HFFc6 (cell line): ENCODE measurements at regions not wholly inside any gene's neighbourhood (a gene's known extent, or its start where the extent isn't known, plus 50 kb on each side); places are given as distances from the start of the nearest gene placed in this dataset.

Source experiments
- DNase-seq: peaks from one replicate; pipeline ENCODE4 v3.0.0-alpha.2; 2018
- H3K27ac Mint-ChIP-seq: 2 replicates; pipeline ENCODE4 v1.8.0; 2020; ENCODE audit warnings: mild to moderate bottlenecking, mixed read lengths
- H3K27me3 Mint-ChIP-seq: 2 replicates; pipeline ENCODE4 v1.8.0; 2021; ENCODE audit warnings: mild to moderate bottlenecking, moderate library complexity, mixed read lengths; ENCODE audit not compliant: insufficient read depth
- H3K36me3 Mint-ChIP-seq: 2 replicates; pipeline ENCODE4 v1.8.0; 2021; ENCODE audit warnings: low read depth, mixed read lengths
- H3K4me1 Mint-ChIP-seq: 2 replicates; pipeline ENCODE4 v1.8.0; 2020; ENCODE audit warnings: low read depth, mixed read lengths
- H3K4me3 Mint-ChIP-seq: 2 replicates; pipeline ENCODE4 v1.8.0; 2020; ENCODE audit warnings: mild to moderate bottlenecking, moderate library complexity, mixed read lengths
- H3K9me3 Mint-ChIP-seq: 2 replicates; pipeline ENCODE4 v1.8.0; 2020; ENCODE audit warnings: mild to moderate bottlenecking, mixed read lengths
- TF ChIP-seq, protein P1 (sequence below): fragments of 200-600 bp; sonication (generic); IDR thresholded peaks from 2 replicates; pipeline ENCODE4 v1.5.0; 2021; ENCODE audit warnings: antibody characterized with exemption, mild to moderate bottlenecking

DNA sequence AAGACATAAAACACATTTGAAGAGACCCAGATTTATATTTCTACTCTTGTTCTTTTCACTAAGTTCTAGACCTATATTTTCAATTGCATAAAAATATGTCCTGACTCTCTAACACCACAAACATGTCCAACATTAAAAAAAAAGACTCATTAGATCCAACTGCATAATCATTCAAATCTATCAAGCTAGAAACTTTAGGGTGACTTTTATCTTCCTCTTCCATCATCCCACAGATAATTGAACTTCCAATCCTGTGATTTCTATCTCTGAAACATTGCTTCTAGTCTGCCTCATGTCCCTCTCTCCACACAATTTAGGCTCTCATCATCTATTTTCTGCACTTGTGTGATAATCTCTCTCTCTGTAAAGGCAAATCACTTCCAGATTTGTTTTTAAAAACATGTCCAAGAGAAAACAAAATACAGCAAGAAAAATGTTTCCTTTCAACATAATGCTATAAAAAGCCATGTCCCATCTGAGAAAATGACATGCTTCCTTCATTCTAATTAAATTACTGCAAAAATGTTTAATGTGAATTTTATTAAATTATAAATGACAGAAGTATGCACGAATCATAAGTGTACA lies 615.9 kb downstream of the RNF144B start:
- no peaks in the 10 kb centered on the region for H3K4me1 Mint-ChIP-seq
- no peaks in the 10 kb centered on the region for H3K36me3 Mint-ChIP-seq
- no peak for DNase-seq
- TF ChIP-seq, protein P1, sequence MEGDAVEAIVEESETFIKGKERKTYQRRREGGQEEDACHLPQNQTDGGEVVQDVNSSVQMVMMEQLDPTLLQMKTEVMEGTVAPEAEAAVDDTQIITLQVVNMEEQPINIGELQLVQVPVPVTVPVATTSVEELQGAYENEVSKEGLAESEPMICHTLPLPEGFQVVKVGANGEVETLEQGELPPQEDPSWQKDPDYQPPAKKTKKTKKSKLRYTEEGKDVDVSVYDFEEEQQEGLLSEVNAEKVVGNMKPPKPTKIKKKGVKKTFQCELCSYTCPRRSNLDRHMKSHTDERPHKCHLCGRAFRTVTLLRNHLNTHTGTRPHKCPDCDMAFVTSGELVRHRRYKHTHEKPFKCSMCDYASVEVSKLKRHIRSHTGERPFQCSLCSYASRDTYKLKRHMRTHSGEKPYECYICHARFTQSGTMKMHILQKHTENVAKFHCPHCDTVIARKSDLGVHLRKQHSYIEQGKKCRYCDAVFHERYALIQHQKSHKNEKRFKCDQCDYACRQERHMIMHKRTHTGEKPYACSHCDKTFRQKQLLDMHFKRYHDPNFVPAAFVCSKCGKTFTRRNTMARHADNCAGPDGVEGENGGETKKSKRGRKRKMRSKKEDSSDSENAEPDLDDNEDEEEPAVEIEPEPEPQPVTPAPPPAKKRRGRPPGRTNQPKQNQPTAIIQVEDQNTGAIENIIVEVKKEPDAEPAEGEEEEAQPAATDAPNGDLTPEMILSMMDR = no peak
- no peak overlapping the region for H3K27ac Mint-ChIP-seq
- H3K9me3 Mint-ChIP-seq = peaks cover 10% of the 10 kb centered on the region; the same call in 1 of the 2 replicates
- no peak overlapping the region for H3K4me3 Mint-ChIP-seq
- no peaks in the 10 kb centered on the region for H3K27me3 Mint-ChIP-seq

DNA sequence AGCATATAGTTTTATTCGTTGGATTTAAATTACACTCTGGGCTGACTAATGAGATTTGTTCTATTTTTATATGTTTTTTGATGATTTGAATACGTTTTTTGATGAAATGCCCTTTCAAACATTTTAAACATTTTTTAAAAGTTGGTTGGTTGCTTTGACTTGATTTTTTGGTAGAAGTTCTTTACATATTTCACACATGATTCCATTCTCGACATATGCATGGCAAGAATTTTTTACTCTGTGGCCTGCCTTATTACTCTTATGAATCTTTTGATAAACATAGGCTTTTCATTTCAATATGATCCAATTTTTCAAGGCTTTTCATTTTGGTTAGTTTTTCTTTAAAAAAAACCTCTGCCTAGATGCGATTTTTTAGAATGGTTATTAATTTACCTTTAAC lies 617.0 kb downstream of the RNF144B start:
- no peak for DNase-seq
- Mint-ChIP-seq H3K27me3 (no peaks in the 10 kb centered on the region), H3K4me1 (no peaks in the 10 kb centered on the region), H3K36me3 (no peaks in the 10 kb centered on the region), H3K27ac (no peak overlapping the region), H3K4me3 (no peak overlapping the region), H3K9me3 (peaks cover 10% of the 10 kb centered on the region; the same call in 1 of the 2 replicates)
- TF ChIP-seq, protein P1 = no peak

DNA sequence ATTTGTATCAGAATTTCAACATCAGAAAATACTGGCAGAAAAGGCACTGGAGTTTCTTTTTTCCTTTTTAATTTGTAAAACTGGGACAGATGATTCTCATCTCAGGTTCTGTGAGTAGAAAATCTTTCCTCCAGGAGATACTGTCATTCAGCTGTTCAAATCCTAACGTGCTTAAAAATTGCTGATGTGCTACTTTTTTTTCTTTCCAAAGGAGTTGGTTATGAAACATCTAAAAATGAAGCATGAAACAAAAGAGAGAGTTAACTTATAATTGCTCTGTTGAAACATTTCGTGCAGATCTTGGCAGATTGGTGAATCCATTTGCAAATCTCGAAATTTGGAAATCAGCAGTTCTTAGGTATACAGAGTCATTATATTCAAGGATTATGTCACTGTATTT lies 622.6 kb downstream of the RNF144B start:
- DNase-seq = no peak
- no peaks in the 10 kb centered on the region for H3K36me3 Mint-ChIP-seq
- no peaks in the 10 kb centered on the region for H3K27me3 Mint-ChIP-seq
- H3K4me3 Mint-ChIP-seq = no peak overlapping the region
- peaks cover 14% of the 10 kb centered on the region for H3K9me3 Mint-ChIP-seq
- no peak overlapping the region for H3K27ac Mint-ChIP-seq
- TF ChIP-seq, protein P1 = no peak
- no peaks in the 10 kb centered on the region for H3K4me1 Mint-ChIP-seq

DNA sequence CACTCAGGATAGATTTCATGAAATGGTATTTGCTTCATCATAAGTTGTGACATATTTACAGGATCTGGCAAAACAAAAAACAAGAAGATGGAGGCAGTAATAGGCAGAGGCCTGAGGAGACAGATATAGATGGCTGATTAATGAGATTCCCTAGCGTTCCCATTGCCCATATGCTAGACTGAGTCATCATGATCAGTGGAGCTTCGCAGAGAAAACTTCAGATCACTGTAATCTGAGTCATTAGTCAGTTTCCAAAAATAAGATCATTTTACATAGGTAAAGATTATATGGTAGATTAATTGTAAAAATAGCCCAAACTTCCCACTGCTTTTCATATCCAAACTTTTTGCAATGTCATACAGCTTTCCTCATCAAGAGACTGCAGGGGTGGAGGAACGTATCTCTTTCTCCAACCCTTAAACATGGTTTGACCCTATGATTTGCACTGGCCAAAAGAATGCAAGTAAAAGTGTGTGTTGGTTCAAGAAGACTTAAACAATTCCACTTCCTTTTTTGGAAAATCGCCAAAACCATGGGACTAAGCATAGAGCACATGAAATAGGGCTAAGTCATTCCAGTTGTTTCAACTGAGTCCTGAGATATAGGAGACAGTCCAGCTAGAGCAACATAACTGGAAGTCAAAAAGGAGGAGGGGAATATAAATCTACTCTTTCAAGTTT lies 626.0 kb downstream of the RNF144B start:
- Mint-ChIP-seq H3K27me3 (no peaks in the 10 kb centered on the region), H3K4me1 (no peaks in the 10 kb centered on the region), H3K36me3 (no peaks in the 10 kb centered on the region), H3K27ac (no peak overlapping the region), H3K9me3 (peaks cover 16% of the 10 kb centered on the region), H3K4me3 (no peak overlapping the region)
- DNase-seq = no peak
- TF ChIP-seq, protein P1 = no peak

DNA sequence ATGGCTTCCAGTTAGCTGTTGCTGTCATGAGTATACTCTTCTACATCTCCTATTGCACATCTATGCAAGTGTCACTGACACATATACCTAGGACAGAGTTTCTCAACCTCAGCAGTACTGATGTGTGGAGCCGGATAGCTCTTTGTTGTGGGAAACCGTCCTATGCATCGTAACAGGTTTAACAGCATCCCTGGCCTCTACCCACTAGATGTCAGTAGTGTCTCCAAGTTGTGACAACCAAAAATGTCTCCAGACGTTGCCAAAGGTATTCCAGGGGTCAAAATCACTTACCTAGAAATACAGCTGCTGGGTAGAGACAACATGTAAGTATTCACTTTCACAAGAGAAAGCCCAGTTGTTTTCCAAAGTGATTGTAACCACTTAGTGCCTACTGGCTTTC lies 637.6 kb downstream of the RNF144B start:
- H3K36me3 Mint-ChIP-seq = no peaks in the 10 kb centered on the region
- H3K27me3 Mint-ChIP-seq = no peaks in the 10 kb centered on the region
- no peak overlapping the region for H3K4me3 Mint-ChIP-seq
- H3K4me1 Mint-ChIP-seq = no peaks in the 10 kb centered on the region
- TF ChIP-seq, protein P1 = peak; percentile 56; the same call in 1 of the 2 replicates
- peaks cover 10% of the 10 kb centered on the region; the same call in 1 of the 2 replicates for H3K9me3 Mint-ChIP-seq
- peak; percentile 1 for DNase-seq
- H3K27ac Mint-ChIP-seq = no peak overlapping the region
